ENCODE measurements at regions not wholly inside any gene's neighbourhood (a gene's known extent, or its start where the extent isn't known, plus 50 kb on each side); places are given as distances from the start of the nearest gene placed in this dataset.
"Not testable (repeated sequence)": the region's sequence is repeated elsewhere in the genome, so short reads cannot be mapped to it uniquely, and the experiment has no call there.

DNA sequence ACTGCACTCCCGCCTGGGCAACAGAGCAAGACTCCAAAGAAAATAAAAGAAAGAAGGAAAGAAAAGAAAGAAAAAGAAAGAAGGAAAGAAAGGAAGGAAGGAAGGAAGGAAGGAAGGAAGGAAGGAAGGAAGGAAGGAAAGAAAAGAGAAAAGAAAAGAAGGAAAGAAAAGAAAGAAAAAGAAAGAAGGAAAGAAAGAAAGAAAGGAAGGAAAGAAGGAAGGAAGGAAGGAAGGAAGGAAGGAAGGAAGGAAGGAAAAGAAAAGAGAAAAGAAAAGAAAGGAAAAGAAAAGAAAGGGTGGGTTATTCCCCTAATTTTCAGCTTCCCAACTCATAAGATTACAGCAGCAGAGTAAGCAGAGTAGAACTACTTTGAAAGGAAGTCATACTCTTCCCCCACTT, 64.4 kb downstream of the TMEM200C start:
- not testable (repeated sequence) for H3K27ac ChIP-seq

DNA sequence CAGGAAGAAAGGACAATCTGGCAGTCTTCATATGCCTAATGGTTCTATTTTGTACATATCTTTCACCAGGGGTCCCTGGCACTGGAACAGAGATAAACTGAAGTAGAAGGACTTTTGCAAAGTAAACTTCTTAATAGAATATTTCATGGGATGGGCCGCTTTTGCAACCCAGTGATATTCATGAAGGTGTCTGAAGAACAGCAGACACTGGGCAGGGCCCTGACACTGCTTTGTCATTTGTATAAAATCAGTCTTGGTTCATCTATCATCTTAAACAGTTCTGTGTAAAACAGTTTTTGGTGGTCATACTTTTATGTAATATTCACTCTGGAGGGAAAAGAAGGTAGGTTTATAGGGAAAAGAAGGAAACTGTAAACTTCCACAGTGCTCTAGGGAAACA, 66.4 kb downstream of the TMEM200C start:
- no peak overlapping the region for H3K27ac ChIP-seq
- no peak for TF ChIP-seq ZFX (IDR thresholded peaks at IDR 0.05; ENCODE audit: borderline replicate concordance)
- TF ChIP-seq, protein P1, sequence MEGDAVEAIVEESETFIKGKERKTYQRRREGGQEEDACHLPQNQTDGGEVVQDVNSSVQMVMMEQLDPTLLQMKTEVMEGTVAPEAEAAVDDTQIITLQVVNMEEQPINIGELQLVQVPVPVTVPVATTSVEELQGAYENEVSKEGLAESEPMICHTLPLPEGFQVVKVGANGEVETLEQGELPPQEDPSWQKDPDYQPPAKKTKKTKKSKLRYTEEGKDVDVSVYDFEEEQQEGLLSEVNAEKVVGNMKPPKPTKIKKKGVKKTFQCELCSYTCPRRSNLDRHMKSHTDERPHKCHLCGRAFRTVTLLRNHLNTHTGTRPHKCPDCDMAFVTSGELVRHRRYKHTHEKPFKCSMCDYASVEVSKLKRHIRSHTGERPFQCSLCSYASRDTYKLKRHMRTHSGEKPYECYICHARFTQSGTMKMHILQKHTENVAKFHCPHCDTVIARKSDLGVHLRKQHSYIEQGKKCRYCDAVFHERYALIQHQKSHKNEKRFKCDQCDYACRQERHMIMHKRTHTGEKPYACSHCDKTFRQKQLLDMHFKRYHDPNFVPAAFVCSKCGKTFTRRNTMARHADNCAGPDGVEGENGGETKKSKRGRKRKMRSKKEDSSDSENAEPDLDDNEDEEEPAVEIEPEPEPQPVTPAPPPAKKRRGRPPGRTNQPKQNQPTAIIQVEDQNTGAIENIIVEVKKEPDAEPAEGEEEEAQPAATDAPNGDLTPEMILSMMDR (IDR thresholded peaks at IDR 0.05) = no peak

DNA sequence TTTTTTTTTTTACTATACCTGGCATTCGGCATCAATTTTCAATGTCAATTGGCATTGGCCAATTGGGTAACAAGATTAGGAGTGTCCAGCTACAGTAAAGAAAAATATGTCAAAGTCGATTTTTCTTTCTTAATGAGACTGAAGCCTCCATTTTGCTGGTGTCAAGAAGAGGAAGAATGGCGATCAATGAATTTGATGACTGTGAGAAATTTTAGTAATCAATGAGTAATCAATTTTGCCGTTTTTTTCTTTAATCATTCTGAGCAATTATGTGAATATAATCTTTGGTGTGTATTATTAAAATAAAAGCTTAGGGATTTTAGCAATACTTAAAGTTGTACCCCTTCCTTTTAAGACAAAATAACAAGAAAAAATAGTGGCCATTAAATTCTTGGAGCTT, 69.7 kb downstream of the TMEM200C start:
- TF ChIP-seq, protein P1 (IDR thresholded peaks at IDR 0.05) = no peak
- TF ChIP-seq ZFX (IDR thresholded peaks at IDR 0.05; ENCODE audit: borderline replicate concordance) = no peak
- H3K27ac ChIP-seq = no peak overlapping the region

DNA sequence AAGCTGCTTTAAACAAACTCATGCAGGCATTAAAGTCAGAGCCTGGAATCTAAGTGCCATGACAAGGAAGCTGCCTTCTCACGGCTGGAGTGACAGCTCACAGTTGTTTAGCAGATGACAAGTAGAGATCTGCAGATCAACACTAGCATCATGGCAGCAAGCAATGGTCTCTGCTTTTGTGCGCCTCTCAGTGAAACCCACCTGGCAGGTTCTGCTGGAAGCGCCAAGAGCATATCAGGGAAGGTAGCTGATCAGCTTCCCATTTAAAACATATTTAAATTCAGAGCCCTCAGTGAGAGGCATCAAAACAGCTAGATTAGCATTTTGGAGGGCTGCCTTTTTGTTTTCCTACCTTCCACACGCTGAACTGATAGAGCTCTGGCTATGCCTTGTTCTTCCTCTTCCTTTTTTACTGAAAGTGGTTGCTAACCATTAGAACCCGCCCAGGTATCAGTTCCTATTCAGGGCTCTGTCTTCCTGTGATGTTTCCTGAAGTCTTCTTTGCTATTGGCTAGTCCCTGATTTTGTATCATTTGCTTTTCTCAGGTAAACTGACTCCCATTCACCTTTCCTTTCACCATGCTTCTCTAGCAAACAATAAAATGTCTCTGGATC, 70.8 kb downstream of the TMEM200C start:
- TF ChIP-seq ZFX (IDR thresholded peaks at IDR 0.05; ENCODE audit: borderline replicate concordance) = no peak
- TF ChIP-seq, protein P1 (IDR thresholded peaks at IDR 0.05) = no peak

DNA sequence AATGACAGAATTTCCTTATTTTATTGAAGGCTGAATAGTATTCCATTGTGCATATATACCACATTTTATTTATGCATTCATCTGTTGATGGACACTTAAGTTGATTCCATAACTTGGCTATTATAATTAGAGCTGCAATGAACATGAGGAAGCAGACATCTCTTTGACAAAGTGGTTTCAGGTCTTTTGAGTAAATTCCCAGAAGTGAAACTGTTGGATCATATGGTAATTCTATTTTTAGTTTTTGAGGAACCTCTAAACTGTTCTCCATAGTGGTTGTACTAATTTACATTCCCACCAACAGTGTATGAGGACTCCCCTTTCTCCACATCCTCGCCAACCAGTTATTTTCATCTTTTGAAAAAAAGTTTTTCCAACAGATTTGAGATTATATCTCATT, 77.5 kb downstream of the TMEM200C start:
- H3K27ac ChIP-seq = no peak overlapping the region
- TF ChIP-seq ZFX (IDR thresholded peaks at IDR 0.05; ENCODE audit: borderline replicate concordance) = no peak
- TF ChIP-seq, protein P1 (IDR thresholded peaks at IDR 0.05) = no peak

More for the DNA sequence above, 70.8 kb downstream of the TMEM200C start:
- H3K27ac ChIP-seq = no peak overlapping the region

DNA sequence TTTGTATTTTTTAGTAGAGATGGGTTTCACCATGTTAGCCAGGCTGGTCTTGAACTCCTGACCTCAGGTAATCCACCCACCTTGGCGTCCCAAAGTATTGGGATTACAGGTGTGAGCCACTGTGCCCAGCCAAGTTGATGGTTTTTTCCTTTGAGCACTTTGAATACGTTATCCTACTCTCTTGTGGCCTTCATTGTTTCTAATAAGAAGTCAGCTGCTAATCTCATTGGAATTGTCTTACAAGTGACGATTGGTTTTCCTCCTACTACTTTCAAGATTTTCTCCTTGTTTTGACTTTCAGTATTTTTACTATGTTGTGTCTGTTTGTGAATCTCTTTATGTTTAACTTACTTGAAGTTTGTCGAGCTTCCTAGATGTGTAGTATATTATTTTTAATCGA, 88.5 kb downstream of the TMEM200C start:
- no peak overlapping the region for H3K27ac ChIP-seq
- no peak for TF ChIP-seq ZFX (IDR thresholded peaks at IDR 0.05; ENCODE audit: borderline replicate concordance)
- TF ChIP-seq, protein P1 (IDR thresholded peaks at IDR 0.05) = no peak

DNA sequence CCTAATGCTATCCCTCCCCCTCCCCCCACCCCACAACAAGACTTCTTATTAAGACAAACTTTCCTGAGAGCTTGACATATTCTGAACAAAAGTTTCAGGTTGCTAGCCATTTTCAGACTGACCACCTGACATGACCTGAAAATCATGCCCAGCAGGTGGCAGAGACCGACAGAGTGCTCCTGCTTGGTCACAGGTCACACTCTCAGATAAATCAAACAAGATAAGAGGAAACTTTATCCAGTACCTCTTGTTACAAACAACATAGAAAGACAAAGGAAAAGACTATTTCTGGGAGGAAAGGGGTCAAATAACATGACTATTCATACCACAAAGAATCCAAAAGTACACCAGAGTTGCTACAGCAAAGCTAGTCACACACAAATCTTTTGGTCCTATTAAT, 107.4 kb downstream of the TMEM200C start:
- TF ChIP-seq ZFX (IDR thresholded peaks at IDR 0.05; ENCODE audit: borderline replicate concordance) = no peak
- TF ChIP-seq, protein P1 (IDR thresholded peaks at IDR 0.05) = no peak
- no peak overlapping the region for H3K27ac ChIP-seq

DNA sequence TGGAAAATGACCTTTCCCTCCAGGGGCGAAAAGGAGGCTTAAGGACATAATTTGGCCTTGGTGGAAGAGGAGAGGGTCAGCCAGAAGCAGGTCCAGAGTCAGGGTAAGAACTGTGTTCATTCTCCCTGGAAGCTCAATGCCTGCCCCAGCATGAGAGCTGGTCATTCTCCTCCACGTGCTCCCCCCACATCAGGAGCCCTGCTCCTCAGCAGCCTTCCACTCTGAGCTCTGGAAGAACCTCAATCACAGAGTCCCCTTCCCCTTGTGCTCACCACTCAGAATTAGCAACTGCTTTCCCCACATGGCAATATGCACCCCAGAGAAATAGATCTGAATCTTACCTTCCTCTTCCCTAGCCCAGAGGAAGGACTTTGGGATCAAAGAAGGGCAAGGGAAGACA, 115.4 kb downstream of the TMEM200C start:
- TF ChIP-seq, protein P1 (IDR thresholded peaks at IDR 0.05) = no peak
- no peak for TF ChIP-seq ZFX (IDR thresholded peaks at IDR 0.05; ENCODE audit: borderline replicate concordance)
- H3K27ac ChIP-seq = no peak overlapping the region
